GM19023 (cell line): ENCODE measurements at regions not wholly inside any gene's neighbourhood (a gene's known extent, or its start where the extent isn't known, plus 50 kb on each side); places are given as distances from the start of the nearest gene placed in this dataset.
"Not testable (repeated sequence)": the region's sequence is repeated elsewhere in the genome, so short reads cannot be mapped to it uniquely, and the experiment has no call there.

ENCODE experiments used
- ATAC-seq: cut with Tn5 transposase; IDR thresholded peaks from one replicate; pipeline ENCODE4 v1.9.1; 2021; ENCODE audit warnings: mild to moderate bottlenecking, moderate library complexity; ENCODE audit not compliant: unreplicated experiment

DNA sequence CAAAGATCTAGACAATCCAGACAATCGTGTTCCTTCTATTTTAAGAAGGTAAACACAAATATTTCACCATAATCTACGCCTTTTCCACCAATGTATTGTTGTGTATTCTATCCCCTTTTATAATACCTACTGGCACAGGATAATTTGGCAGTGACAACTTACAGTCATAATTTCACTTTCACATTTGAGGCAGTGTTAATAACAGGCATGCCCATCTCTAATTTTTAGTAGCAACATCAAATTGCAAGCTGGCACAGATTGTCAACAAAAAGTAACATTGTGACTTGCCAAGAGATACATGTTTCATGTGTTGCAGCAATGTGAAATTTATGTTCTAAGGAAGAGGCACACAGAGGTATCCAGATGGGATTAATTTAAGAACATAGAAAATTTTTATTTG, 912.5 kb upstream of the PABPC4L start:
- no peak for ATAC-seq

DNA sequence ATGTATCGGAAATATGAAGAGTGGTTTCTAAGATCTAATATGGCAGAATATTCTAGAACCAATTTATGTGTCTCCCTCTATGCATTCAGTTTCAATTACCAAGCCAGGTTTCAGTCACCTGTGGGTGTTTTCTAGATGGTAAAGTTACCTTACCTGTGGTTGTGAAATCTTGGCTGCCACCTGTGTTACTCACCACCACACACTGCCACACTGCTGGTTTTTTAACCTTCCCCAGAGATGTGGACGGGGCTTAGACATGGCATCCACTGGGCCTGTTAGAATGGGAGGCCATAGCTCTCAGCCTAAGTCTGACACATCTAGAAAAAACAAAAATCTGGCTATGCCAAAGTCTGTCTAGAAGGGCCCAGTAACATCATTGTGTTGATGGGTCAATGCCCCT, 896.5 kb upstream of the PABPC4L start:
- no peak for ATAC-seq

DNA sequence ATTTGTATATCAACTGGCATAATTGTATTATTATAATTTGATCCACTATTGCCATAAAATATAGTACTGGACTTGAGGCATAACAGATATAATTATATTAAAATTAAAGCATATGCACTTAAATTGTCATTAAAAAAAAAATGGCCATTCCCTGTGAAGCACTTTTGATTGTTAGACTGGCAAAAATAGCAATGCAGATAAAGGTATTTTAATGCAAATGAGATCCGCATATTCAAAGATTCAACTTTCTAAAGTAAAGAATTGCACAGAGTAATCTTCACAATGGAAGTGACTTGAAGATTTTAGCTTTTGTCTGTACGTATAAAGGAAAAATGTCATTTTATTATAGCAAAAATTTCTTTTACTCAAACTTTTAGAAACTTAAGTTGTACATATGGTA, 871.8 kb upstream of the PABPC4L start:
- no peak for ATAC-seq

DNA sequence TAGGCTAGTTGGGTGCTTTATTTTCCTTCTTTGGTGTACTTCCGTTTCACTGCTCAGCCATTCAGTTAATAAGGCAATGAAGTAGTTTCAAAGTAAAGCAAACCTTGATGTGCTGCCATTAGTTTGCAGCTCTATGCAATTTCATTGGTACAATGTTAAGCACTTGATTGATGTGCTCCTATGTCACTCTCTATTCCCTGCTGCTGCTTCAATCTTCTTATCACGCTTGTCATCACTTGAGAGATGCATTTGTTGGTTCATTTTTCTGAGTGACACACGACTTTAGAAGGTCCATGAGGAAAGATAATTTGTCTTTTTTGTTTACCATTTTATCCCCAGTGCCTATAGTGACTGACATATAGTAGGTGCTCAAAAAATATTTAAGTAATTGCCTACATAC, 871.0 kb upstream of the PABPC4L start:
- ATAC-seq: no peak

DNA sequence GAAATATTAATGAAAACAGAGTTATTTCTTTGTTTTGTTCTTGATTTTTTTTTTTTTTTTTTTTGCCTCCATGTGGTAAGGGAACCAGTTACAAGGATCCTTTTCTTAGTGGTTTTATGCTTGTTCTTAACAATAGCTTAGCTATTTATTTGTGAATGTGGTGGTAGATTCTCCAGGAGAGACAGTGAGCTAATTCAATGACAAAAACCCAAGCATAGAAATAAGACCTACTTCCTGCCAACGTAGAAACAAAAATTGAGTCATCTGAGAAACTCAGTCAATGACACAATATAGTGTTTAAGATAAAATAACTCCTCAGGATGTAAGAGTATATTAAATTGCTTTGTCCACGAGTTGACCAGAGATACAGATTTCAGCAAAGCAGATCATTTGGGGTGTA, 863.8 kb upstream of the PABPC4L start:
- no peak for ATAC-seq

DNA sequence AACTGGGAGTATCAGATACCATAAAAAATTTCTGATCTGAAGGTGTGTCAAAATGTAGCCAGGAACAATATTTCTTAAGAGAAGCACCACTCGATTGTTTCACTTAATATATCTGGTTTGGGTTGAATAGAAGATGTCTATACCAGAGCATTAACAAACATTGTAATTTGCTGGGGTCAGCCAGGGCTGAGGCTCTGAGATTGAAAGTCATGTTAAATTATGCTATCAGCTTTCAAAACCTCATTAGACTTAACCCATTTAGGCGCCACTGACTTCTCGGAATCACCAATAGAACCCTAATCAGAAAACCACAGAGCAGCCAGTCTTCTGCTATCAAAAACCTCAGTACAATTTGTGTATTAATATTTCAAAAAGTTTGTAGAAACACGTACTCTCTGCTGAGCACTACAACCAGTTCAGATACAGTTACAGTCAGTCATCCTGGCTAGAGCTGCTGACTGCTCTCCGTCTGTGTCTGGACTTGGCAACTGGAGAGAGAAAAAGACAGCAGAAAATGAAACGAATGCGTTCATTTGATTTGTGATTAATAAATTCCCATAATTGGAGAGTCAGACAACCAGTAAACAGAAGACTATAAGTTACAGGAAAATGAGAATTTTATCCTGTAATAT, 848.6 kb upstream of the PABPC4L start:
- ATAC-seq: no peak

DNA sequence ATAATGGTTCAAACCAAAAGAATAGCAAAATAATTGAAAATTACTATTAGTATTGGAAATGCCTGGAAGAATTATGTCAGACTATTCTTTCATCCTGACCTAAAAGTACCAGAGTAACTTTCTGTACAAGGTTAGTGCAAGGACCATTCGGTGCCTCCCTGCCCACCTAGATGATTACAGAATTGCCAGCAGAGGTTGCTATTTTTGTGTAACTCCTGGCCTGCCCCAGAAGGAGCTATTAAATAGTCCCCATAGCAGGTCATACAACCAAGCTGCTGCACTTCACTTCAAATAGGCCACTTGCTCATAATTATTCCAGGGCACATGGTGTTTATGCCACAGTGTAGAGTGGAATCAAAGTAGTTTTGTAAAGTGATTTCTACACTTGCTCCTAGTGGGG, 831.1 kb upstream of the PABPC4L start:
- no peak for ATAC-seq

DNA sequence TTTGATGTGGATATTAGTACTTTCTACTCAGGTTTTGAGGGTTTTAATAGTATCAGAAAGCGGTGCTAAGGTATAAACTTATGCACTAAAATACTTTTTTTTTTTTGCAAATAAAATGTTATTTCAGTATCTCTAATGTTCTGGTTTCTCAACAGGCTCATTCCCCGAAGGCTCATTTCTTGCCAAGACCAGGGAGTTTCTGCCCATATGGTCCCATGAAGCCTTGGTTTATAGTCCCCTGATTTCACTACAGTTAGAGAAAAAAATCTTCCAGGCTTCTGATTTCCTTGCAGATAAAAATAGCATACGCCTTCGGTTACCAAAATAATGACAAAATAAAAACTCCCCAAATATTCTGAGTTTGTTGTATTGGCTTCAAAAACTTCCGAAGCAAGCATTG, 814.2 kb upstream of the PABPC4L start:
- no peak for ATAC-seq

DNA sequence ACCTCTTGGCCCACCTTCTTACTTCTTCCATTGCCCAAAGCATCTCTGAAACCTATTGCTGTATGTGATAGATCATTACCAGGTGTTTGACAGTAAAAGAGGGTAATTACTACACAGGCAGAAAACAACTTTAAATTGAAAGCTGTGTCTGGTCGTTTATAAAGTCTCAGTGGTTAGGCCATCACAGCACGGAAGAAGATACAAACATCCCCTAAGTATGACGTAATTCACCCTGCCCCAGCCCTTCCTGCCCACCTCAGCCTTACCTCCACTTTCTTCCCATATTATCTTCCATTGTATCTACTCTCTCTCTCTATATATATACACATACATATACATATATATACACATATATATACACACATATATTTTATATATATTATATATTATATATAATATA, 805.8 kb upstream of the PABPC4L start:
- no peak for ATAC-seq

DNA sequence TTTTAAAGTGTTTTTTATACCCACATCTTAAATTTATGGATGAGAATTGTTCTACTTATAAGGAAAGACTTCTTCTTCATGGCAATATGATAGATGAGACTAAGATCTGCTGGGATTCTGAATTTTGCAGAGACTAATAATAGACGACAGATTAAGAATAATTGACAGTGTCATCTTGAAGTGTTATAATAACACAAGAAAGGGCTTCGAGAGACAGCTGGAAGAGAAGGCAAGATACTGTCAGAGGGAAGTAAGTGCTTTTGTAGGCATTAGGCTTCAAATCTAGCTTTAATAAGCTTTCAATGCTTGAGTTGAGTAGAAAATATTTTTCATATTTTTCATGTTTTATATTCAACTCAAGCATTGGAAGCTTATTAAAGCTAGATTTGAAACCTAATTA, 797.6 kb upstream of the PABPC4L start:
- ATAC-seq: no peak

DNA sequence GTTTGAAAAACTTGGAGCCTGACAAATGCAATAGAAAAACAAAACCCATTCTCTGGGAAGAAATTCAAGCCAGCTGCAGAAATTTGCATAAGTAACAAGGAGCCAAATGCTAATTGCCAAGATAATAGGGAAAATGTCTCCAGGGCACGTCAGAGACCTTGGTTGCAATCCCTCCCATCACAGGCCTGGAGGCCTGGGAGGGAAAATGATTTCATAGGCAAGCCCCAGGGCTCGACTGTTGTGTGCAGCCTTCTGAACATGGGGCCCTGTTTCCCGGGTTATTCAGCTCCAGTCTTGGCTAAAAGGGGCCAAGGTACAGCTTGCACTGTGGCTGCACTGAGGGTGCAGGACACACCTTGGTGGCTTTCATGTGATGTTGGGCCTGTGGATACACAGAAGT, 760.4 kb upstream of the PABPC4L start:
- no peak for ATAC-seq

DNA sequence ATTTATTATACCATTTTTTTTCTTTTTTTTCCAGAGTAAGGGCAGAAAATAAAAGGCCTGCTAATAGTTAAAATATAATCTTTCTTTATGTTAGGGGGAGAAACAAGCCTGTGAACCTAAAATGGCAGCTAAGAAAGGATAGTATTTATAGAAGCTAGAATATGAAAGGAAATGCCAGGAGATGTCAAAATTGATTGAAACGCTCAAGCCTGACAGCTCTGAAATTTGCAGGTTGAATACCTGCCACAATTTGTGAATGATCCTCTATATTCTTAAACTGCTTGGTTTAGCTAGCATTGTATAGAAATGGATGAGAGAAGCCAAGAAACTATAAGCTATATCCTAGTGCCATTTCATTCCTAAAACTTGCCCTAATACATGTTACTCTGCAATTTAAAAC, 757.3 kb upstream of the PABPC4L start:
- ATAC-seq: no peak

DNA sequence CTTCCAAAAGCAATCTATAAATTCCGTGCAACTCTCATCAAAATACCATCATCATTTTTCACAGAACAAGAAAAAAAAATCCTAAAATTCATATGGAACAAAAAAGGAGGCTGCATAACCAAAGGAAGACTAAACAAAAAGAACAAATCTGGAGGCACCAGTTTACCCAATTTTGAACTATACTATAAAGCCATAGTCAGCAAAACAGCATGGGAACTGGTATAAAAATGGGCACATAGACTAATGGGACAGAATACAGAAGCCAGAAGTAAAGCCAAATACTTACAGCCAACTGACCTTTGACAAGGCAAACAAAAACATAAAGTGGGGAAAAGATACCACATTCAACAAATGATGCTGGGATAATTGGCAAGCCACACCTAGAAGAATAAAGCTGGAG, 753.5 kb upstream of the PABPC4L start:
- no peak for ATAC-seq

DNA sequence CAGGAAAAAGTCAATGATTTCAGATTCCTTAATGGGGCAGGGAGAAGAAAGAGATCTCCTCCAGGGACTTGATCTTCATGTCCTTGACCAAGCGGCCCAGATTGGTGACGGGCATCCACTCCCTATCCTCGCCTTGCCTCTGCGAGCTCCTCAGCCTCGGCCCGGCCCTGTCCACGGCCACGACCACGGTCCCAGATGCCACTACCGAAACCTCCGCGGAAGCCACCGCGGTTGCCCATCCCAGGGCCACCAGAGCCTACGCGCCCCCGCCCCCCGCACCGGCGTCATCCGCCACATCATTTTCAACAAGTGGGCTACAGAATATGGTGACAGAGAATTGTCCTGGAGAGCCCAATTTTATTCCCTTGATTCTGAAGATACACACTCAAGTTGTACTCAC, 751.2 kb upstream of the PABPC4L start:
- ATAC-seq: no peak

DNA sequence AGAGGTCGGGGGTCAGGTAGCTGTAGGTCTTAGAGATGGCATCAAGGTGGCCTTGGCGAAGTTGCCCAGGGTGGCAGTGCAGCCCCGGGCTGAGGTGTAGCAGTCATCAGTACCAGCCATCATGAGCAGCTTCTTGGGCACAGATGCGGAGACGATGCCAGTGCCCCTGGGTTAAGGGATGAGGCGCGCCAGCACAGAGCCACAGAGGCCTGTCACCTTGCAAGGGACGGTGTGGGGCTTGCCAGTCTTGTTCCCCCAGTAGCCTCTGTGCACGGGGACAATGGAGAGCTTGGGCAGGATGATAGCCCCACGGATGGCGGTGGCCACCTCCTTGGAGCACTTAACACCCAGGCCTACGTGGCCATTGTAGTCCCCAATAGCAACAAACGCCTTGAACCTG, 750.7 kb upstream of the PABPC4L start:
- no peak for ATAC-seq

DNA sequence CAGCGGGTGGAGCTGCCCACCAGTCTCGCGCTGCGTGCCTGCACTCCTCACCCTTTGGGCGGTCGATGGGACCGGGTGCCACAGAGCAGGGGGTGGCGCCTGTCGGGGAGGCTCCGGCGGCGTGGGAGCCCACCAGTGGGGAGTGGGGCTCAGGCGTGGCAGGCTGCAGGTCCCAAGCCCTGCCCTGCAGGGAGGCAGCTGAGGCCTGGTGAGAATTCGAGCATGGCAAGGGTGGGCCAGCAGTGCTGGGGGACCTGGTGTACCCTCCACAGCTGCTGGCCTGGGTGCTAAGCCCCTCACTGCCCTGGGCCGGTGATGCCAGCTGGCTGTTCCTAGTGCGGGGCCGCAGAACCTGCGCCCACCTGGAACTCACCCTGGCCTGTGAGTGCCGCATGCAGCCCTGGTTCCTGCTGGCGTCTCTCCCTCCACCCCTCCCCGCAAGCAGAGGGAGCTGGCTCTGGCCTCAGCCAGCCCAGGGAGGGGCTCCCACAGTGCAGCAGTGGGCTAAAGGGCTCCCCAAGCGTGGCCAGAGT, 746.6 kb upstream of the PABPC4L start:
- ATAC-seq: no peak

DNA sequence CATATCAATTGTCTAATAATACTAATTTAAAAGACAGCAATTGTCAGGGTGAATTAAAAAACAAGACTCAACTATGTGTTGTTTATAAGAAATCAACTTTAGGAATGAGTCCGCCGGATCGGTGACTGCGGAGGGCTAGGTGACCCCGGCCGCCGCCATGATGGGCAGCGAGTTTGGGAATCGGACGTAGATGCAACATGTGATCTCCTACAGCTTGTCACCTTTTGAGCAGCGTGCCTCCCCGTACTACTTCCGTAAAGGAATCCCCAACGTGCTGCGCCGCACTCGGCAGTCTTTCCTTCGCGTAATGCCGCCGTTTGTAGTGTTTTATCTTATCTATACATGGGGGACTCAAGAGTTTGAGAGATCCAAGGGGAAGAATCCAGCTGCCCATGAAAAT, 742.5 kb upstream of the PABPC4L start:
- no peak for ATAC-seq

DNA sequence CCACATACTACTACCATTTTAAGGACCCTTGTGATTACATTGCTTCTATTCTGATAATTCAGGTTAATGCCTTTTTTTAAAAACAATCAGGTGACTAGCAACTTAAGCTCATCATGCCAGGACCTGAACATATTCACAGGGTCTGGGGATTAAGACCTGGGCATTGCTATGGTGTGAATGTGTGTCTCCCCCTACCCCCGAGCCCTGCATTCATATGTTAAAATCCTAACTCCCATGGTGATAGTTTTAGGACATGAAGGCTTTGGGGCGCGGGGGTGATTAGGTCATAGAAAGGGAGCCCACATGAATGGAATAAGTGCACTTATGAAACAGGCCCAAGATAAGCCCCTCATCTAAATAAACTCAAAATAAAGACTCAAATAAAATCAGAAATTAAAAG, 734.4 kb upstream of the PABPC4L start:
- no peak for ATAC-seq

DNA sequence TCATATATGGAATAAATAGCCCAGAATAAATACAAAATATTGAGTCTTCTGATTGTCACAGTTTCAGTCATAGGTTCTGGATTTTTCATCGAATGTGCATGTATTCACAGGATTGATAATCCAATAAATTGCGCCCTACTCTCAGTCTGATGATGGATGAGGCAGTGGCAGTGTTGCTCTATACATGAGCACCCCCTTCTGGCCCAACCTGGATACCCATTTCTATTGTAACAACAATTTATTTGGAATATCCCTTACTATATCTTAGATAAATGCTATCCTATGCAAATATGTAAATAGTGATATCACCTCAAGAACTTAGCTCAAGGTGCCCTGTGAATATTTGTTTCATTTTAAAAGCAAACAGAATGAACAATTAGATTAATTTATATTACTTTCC, 733.7 kb upstream of the PABPC4L start:
- ATAC-seq: no peak

DNA sequence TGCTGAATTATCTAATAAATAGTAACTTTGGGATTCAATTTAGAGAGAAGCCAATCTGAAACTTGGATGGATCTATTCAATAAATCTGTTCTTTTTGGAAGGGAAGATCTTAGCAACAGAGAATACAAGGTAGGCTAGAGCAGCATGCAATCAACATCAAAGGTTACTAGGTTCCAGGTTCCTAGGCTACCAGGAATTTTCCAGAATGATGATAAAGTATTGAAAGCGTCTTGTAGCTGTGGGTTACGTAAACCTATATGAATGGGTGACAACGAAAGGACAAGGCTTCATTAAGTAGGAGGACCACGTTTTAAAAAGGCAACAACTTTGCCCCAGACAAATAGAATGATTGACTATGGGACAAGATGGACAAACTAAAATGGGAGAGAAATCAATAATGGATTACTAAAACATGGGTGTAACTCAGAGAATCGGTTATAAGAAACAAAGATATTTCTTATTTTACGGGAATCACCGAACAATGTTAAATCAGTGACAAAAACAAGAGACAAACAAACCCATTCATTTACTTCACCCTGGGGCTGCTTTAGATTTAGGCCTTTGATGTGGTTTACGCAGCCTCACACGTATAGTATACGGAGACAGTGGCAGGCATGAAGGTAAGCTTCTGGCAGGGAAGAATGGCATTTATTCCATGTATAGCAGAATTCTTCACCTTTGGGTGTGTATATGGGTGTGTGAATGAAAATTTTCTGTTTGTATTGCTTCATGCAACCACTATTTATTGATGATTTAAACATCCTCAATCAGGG, 732.6 kb upstream of the PABPC4L start:
- ATAC-seq: no peak

DNA sequence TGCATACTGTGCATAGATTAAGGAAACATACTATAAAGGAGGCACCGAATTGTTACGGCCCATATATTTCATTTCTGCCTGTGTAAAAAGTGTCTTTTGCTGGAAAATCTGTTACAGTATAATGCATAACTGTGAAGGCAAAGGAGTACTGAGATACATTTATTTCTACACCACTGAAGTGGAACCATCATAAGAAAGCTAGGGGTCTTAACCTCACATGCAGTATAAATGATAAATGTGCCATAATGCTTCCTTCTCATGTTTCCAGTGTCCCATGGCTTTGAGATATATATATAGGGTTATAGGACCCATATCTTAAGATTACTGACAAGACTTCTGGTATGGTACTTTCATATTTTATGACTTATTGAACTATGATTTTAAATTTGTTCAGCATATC, 713.8 kb upstream of the PABPC4L start:
- ATAC-seq: no peak

DNA sequence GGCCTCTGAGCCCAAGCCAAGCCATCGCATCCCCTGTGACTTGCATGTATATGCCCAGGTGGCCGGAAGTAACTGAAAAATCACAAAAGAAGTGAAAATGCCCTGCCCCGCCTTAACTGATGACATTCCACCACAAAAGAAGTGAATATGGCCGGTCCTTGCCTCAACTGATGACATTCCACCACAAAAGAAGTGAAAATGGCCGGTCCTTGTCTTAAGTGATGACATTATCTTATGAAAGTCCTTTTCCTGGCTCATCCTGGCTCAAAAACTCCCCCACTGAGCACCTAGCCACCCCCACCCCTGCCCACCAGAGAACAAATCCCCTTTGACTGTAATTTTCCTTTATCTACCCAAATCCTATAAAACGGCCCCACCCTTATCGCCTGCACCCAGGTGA, 712.7 kb upstream of the PABPC4L start:
- ATAC-seq: not testable (repeated sequence)

DNA sequence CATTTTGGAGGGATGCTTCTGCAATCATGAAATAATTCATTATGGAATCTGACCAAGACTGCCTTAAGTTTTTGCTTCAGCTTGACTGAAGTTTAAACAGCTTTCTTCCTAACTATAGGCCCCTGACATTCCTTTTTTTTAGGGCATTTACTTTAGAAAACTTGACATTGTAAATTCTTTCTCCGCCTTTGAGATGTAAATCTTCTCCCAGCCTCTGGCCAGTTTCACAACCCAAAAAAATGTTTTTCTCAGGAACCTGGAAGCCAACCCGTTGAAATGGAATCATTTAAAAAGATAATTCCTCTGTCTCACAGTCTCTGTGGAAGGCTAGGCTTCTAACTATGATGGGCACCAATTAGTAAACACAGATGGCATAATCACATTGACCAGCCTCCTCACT, 710.4 kb upstream of the PABPC4L start:
- no peak for ATAC-seq
